GM19467 (cell line): ENCODE measurements at regions not wholly inside any gene's neighbourhood (a gene's known extent, or its start where the extent isn't known, plus 50 kb on each side); places are given as distances from the start of the nearest gene placed in this dataset.

Experiments used
- ATAC-seq: cut with Tn5 transposase; IDR thresholded peaks from one replicate; pipeline ENCODE4 v1.9.1; 2021; ENCODE audit warnings: mild to moderate bottlenecking, moderate library complexity; ENCODE audit not compliant: unreplicated experiment

DNA sequence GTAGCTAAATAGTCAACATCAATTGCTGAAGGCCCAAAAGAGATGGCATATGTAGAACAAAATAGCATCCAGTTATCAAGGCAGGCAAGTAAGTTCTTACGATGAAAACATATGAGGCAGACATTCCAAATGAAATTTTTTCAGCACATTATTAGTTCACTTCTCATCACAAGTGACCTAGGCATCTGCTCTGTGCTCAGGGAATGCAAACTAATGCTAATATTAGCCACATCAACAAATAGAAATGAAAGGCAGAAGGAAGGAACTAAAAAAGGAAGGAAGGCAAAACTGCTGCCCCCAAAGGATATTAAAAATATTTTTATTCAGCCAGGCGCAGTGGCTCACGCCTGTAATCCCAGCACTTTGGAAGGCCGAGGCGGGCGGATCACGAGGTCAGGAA lies 51.2 kb upstream of the ROCK1 start:
- ATAC-seq: no peak

DNA sequence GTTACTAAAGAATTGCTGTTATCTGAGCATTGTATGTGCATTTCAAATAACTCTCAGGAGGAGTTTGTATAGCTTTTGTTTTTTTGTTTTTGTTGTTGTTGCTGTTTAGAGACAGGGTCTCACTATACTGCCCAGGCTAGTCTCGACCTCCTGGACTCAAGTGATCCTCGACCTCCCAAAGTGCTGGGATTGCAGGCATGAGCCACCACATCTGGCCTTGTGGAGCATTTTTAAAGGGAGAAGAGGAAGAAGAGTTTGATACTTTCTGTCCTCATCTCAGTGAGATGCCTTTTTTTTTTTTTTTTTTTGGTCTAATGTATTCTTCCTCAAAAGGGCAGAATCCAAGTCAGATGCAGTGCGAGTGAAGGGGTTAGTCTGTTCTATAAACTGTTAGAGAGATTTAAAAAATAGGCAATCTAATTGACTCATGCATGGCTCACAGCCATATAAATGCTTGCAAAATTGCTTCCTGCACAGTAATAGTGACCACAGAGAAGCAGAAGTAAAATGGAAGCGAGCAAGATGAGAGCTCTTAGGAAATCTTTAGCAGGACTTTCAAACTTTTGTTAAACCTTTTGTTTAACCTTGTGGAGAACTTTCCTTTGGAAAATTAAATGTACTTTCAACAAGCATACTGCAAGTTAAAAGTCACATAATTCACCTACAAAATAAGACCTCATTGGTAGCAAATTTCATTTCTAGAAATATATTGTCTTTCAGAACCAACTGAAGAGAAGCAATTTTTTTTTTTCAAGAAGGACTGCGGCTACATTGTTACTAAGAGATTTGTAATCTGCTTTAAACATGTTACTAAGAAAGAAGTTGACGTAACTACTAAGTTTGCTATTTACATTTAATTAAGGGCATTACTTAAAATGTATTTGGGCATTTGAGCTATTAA lies 52.3 kb upstream of the ROCK1 start:
- no peak for ATAC-seq

DNA sequence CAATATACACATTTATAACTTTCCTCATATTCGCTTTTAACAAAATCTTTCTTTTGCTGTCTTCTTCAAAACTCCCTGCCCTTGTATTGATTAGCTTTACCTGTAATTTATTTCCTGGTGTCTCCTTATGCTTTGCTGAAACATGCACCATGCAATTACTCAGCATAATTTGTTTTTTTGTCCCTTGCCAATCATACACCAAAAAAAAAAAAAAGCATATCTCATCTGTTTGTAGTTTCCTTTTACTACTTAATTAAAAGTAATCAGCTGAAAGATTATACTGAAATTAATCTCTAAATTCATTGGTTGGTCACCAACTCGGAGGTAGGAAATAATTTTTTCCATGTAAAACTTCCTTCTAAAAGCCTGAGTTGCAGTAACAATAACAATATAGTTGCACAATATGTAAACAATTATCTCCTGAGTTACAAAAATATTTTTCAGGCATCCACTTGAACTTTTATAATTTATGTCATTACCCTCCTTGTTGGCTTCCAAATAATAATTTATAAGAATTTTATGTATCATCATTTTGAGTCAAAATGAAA lies 53.0 kb upstream of the ROCK1 start:
- no peak for ATAC-seq

DNA sequence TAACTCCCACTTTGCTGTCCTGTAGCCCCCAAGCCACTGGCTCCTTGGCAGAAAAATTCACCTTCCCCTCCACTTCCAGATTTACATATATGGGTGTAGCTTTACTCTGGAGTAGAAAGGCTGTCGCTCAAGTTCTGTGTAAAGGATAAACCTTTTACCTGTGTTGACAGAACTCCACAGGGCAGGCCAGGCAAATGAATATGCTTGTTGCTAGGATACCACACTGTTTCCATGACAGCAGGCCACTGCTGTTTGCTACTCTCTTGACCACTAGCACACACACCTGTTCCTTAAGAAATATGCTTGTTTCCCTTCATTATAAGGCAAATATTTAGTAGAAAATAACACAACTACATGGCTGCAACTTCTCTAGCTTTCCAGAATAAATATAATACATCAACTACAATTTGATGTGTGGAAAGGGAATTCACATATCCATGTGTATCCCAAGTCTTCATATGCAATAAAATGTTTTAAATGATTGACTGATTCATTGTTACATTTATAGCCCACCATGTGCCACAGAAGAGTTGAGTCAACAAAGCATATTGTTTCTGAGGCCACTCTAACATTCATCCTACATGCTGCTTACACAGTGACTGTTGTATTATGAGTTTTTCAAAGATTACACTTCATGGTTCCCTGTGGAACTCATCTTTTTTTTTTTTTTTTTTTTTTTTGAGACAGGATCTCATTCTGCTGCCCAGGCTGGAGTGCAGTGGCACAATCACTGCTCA lies 56.2 kb upstream of the ROCK1 start:
- ATAC-seq: no peak

DNA sequence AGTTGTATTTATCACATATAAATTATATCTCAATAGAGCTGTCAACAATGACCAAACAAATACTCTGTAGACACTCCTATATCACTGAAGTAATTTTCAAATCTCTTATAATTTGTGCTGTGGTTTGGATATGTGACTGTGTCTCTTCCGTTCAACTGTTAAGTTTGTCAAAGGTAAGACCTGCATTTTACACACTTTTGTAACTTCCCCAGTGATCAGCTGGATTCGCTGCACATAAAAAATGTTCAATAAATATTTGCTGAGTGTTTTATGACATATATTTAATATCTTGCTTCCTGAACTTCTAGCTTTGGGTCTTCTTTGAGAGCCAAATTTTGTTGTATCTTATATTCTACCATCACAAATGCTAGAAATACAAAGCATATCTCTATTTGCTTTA lies 57.3 kb upstream of the ROCK1 start:
- no peak for ATAC-seq

DNA sequence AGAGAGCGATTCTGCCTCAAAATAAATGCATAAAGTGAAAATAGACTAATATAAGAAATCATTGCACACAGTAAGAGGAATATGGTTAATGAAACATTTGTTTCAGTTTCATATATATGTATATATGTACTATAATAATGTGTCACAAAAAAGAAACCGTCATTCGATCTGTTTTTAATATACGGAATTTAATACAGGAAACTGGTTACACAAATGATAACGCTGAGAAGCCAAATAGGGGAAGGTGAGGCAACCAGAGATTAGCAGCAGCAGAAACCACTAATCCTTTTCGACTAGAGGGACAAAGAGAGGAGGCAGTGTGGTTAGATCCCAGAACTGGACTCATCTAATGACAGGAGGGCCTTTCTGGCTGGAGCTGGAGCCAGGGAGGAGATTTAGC lies 64.2 kb upstream of the GREB1L start:
- ATAC-seq: no peak

DNA sequence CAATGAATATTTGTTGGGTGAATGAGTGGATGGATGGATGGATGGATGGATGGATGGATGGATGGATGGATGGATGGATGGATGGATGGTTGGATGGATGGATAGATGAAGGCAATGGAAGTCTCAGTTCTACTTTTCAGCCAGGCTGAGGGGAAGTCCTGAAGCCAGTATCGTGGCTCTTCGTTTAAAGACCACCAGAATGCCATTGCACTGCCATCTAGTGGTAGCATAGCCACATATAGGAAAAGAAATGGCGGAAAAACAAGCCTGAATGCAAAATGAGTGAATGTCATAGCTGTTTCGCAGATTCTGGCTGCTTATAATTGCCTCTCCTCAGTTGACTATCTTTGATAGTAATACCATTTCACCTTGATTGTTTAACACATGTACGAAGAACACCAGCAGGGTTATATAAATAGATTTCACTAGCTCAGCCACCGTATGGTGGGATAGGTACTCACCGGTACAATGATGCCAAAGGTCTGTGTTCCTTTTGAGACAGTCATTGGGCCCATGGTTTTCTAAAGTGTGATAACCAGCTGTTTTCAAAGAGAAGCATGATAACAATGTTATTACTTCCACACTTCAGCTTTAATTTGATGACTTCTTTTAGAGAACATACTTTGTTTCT lies 62.3 kb upstream of the GREB1L start:
- ATAC-seq: peak; percentile 79

DNA sequence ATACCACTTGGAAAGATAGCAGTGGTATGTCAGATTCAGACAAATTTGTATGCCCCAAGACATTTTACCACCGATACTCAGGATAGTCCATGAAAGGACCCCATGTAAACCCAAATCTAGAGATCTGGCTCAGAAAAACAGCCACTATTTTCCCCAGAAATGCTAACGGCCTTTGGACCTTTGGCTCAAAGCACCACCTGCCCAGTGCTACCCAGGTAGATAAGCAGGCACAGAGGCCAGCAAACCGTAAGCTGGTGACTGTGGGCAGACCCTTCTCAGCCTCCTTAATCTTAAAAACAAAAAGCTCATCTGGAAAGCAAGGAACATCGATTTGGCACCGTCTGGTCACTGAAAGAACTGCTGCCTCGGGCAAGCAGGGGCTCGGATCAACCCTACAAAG lies 61.4 kb upstream of the GREB1L start:
- no peak for ATAC-seq

DNA sequence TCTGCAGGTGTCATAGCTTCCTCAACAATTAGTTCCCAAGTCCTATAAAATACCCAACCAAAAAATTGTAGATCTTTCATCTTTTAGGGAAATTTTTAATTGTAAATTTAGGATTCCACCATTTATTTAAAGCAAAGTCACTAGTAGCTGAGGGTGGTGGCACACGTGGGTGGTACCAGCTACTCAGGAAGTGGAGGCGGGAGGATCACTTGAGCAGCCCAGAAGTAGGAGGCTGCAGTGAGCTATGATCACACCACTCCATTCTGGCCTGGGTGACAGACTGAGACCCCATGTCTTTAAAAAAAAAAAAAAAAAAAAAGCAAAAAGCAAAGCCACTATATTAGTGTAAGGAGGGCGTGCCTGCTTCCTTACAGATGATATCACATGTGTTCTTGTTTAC lies 60.3 kb upstream of the GREB1L start:
- no peak for ATAC-seq

DNA sequence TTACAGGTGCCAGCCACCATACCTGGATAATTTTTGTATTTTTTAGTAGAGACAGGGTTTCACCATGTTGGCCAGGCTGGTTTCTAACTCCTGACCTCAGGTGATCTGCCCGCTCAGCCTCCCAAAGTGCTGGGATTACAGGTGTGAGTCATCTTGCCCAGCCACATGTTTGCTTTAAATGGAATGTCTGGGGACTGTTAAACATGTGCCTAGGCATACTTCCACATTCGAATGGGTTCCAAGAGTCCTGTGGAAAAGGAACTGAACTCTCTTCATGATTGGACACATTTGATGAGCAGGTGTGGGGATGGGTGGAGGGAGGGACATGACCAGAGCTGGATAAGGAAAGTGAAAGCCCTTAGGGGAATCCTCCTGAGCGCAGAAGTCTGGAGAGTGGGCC lies 58.4 kb upstream of the GREB1L start:
- ATAC-seq: no peak

DNA sequence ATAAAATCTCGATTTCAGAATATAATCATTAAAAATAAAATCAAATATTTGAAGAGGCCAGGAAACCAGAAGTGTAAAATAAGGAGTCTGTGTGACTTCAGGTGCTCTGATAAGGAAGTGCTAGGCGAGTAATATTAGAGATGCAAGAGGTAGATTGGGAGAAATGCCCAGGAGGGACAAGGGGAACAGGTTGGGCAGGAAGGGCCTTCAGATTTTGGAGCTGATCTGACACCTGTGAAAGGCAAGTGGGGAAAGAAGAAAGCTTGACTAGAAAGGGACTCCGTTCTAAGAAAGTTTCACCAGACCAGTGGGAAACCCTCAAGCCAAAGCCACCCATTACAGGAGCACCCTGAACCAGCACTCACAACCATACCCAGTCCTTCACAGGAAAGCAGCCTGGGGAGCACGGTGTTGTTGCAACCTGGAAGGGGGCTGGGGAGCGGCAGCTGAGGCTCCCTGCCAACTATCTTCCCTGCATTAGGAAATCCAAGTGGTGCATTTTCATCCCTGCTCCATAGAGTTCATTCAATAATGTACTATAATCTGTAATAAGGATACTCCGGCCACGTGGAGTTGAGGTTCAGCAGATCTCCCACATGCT lies 57.5 kb upstream of the GREB1L start:
- ATAC-seq: no peak

DNA sequence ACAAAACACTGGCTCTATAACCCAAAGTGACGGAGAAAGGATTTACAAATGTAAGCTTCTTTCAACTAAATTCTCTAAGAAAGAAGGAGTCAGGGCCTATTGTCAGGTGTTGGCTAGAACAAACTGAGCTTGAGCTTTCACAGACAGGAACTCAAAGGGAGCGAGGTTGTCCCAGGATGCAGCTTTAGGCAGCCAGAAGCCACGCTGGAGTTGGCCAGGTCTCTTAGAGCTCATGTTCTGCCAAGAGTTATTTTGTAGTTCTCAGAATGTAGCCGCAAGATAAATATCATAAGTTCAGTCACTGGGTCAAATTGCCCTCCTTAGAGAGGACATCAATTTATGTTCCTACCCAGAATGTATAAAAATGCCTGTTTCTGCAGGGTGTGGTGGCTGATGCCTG lies 54.1 kb upstream of the GREB1L start:
- no peak for ATAC-seq

DNA sequence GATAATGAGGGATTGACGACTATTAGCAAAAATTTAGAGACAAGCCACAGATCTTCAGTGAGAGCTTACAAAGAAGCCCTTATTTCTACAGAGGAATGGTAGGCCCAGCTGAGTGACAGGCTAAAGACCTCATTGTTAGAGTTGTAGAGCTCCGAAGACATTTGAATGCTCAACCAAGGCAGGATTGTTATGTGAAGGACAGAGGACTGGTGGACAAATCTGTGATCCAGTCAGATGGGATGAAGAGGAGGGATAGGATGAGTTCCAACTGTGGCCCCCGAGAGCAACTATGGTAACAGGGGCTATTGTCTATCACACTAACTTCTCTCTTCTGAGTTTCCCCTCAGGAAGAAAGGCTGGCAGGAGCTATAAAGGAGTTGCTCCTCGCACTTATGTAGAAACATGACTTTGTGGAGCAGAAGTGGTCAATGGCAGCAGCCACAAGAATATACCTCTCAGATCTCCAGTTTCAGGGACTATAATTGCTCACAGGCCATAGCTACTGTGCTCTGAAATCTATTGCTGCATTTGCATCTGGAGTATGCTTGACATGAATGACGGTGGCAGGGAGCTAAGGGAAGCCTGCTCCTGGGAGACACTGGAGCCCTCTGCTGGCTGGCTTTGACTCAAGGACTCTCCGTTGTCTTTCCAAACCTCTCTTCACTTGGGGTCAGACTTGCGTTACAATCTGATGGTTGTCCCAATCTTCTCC lies 50.3 kb upstream of the GREB1L start:
- no peak for ATAC-seq
